Parathyroid adenoma (tissue), 2 donors: ENCODE measurements at regions not wholly inside any gene's neighbourhood (a gene's known extent, or its start where the extent isn't known, plus 50 kb on each side); places are given as distances from the start of the nearest gene placed in this dataset.

Source experiments
- H2AFZ ChIP-seq: fragments of 300-600 bp; sonication (generic); one replicate; pipeline ENCODE4 v1.7.0; 2017; ENCODE audit warnings: antibody characterized with exemption, mild to moderate bottlenecking
- H3K27ac ChIP-seq: fragments of 300-600 bp; sonication (generic); one replicate; pipeline ENCODE4 v1.7.0; 2017
- H3K27me3 ChIP-seq: fragments of 300-600 bp; sonication (generic); one replicate; pipeline ENCODE4 v1.7.0; 2017; ENCODE audit warnings: low read length; ENCODE audit not compliant: control insufficient read depth, insufficient read depth
- H3K36me3 ChIP-seq: fragments of 300-600 bp; sonication (generic); one replicate; pipeline ENCODE4 v1.7.0; 2017; ENCODE audit warnings: low read length; ENCODE audit not compliant: control insufficient read depth, insufficient read depth
- H3K4me1 ChIP-seq: fragments of 300-600 bp; sonication (generic); one replicate; pipeline ENCODE4 v1.7.0; 2017; ENCODE audit warnings: control low read depth
- H3K4me2 ChIP-seq: fragments of 300-600 bp; sonication (generic); one replicate; pipeline ENCODE4 v1.7.0; 2017; ENCODE audit warnings: low read length
- H3K4me3 ChIP-seq: fragments of 300-600 bp; sonication (generic); one replicate; pipeline ENCODE4 v1.7.0; 2017; ENCODE audit warnings: low read depth, low read length
- H3K79me2 ChIP-seq: fragments of 300-600 bp; sonication (generic); one replicate; pipeline ENCODE4 v1.7.0; 2017; ENCODE audit warnings: control low read depth
- H3K9ac ChIP-seq: fragments of 300-600 bp; sonication (generic); one replicate; pipeline ENCODE4 v1.7.0; 2017; ENCODE audit warnings: mild to moderate bottlenecking
- H3K9me3 ChIP-seq: fragments of 300-600 bp; sonication (generic); one replicate; pipeline ENCODE4 v1.7.0; 2017; ENCODE audit warnings: low read length; ENCODE audit not compliant: control insufficient read depth
- TF ChIP-seq, protein P1 (sequence below): fragments of 300-600 bp; sonication (generic); IDR thresholded peaks from one replicate; pipeline ENCODE4 v1.7.0; 2017; ENCODE audit warnings: antibody characterized with exemption, mild to moderate bottlenecking
- donor health status: primary hyperparathyroidism.

DNA sequence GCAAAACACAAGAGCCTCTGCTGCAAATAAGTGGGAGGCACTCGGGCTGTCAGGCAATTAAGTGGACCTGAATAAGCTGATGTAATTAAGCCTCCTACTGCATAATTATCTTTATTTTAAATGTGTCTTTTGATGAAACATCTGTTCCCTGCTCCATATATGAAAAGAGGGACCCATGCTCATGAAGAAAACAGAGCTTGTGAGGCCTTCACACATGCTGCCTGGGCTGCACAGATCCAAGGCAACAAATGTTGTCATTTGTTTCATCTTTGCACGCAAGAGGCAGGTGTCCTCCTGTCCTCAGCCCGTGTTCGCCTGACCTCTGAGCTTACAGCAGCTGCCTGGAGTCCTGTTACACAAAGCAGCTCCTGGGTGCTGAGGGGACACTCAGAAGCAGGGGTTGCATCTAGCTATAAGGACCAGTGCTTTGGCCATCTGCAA lies 381.1 kb downstream of the ZNF608 start:
- TF ChIP-seq, protein P1, sequence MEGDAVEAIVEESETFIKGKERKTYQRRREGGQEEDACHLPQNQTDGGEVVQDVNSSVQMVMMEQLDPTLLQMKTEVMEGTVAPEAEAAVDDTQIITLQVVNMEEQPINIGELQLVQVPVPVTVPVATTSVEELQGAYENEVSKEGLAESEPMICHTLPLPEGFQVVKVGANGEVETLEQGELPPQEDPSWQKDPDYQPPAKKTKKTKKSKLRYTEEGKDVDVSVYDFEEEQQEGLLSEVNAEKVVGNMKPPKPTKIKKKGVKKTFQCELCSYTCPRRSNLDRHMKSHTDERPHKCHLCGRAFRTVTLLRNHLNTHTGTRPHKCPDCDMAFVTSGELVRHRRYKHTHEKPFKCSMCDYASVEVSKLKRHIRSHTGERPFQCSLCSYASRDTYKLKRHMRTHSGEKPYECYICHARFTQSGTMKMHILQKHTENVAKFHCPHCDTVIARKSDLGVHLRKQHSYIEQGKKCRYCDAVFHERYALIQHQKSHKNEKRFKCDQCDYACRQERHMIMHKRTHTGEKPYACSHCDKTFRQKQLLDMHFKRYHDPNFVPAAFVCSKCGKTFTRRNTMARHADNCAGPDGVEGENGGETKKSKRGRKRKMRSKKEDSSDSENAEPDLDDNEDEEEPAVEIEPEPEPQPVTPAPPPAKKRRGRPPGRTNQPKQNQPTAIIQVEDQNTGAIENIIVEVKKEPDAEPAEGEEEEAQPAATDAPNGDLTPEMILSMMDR, result no peak
- Histone ChIP-seq H2AFZ (no peak overlapping the region), H3K27ac (no peak overlapping the region), H3K9me3 (no peaks in the 10 kb centered on the region), H3K36me3 (no peaks in the 10 kb centered on the region), H3K4me3 (no peak overlapping the region), H3K4me2 (no peak overlapping the region), H3K9ac (no peak overlapping the region), H3K79me2 (no peaks in the 10 kb centered on the region), H3K27me3 (no peaks in the 10 kb centered on the region), H3K4me1 (no peaks in the 10 kb centered on the region)

DNA sequence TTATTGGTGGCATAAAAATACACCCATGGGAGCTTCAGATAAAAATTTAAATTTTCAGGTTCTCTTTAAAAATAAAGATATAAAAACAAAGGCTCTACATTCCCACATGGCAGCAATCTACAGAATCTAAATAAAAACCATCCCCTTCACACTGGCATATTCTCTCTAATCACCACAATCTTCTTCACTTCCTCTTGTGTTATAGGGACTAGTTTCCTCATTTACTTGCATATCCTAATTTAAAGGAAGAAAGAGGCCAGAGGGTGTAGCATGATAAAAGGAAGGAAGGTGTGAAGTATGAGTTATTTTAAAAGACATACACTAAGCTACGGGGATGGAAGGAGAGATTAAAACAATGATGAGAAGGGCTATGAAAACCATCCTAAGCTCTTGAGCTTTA lies 390.5 kb downstream of the ZNF608 start:
- Histone ChIP-seq H3K4me3 (no peak overlapping the region), H2AFZ (no peak overlapping the region), H3K9me3 (no peaks in the 10 kb centered on the region), H3K4me2 (no peak overlapping the region), H3K36me3 (no peaks in the 10 kb centered on the region), H3K79me2 (no peaks in the 10 kb centered on the region), H3K27ac (no peak overlapping the region), H3K27me3 (no peaks in the 10 kb centered on the region), H3K4me1 (no peaks in the 10 kb centered on the region), H3K9ac (no peak overlapping the region)
- TF ChIP-seq, protein P1, result no peak

- Histone ChIP-seq H3K9me3 (no peaks in the 10 kb centered on the region), H3K4me2 (no peak overlapping the region), H3K79me2 (no peaks in the 10 kb centered on the region), H3K36me3 (no peaks in the 10 kb centered on the region), H3K4me3 (no peak overlapping the region), H3K4me1 (no peaks in the 10 kb centered on the region), H2AFZ (no peak overlapping the region), H3K9ac (no peak overlapping the region), H3K27ac (no peak overlapping the region), H3K27me3 (no peaks in the 10 kb centered on the region)
- TF ChIP-seq, protein P1, result no peak
Measured at GRCh38 chr5:124353016-124353415, 393.4 kb downstream of the ZNF608 start.

DNA sequence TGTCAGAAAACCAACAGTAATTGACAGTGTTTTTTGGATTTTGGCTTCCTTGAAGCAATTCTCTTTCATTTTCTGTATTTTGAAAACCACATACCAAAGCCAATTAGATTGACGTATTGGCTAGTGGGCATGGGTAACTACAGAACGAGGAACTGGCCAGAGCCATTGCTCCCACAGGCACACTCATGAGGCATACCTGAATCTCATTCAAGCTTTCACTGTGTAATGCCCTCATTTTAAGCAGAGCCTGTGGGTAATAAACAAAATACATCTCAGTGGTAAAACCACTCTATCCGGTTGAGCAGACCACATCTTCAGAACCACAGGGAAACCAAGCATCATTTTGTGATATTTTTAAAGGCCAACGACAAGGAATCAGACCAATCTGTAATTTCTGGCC lies 394.1 kb downstream of the ZNF608 start:
- Histone ChIP-seq H3K4me2 (no peak overlapping the region), H3K4me3 (no peak overlapping the region), H2AFZ (no peak overlapping the region), H3K9me3 (no peaks in the 10 kb centered on the region), H3K9ac (no peak overlapping the region), H3K79me2 (no peaks in the 10 kb centered on the region), H3K27ac (no peak overlapping the region), H3K36me3 (no peaks in the 10 kb centered on the region), H3K27me3 (no peaks in the 10 kb centered on the region), H3K4me1 (no peaks in the 10 kb centered on the region)
- TF ChIP-seq, protein P1, result no peak

DNA sequence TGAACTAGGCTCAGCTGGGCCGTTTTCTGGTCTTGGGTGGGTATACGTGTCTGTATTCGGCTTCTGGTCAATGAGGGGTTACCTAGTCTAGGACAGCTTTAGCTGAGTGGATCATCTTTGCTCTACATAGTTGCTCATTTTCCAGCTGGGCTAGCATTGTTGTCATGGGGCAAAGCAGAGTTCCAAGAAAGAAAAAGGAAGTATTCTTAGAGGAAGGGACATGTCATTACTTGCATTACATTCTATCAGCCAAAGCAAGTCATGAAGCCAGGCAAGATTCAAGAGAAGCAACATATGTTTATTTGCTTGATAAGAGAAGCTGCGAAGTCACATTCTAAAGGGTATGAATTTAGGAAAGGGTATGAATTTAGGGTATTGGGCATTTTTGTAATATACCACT lies 396.5 kb downstream of the ZNF608 start:
- Histone ChIP-seq H3K4me2 (no peak overlapping the region), H3K36me3 (no peaks in the 10 kb centered on the region), H2AFZ (no peak overlapping the region), H3K4me1 (no peaks in the 10 kb centered on the region), H3K27me3 (no peaks in the 10 kb centered on the region), H3K9ac (no peak overlapping the region), H3K79me2 (no peaks in the 10 kb centered on the region), H3K9me3 (no peaks in the 10 kb centered on the region), H3K27ac (no peak overlapping the region), H3K4me3 (no peak overlapping the region)
- TF ChIP-seq, protein P1, result no peak
